LNCAP (cell line): ENCODE measurements at regions not wholly inside any gene's neighbourhood (a gene's known extent, or its start where the extent isn't known, plus 50 kb on each side); places are given as distances from the start of the nearest gene placed in this dataset.

ENCODE experiments used
- CTCF ChIP-seq: fragments of 450-650 bp; IDR thresholded peaks from 2 replicates; pipeline ENCODE4 v1.5.1; 2017; ENCODE audit warnings: mild to moderate bottlenecking

- no peak for TF ChIP-seq CTCF
These were observed 253.7 kb downstream of the KCTD12 start for GRCh38 chr13:76632401-76633044.

GRCh38 chr13:76630629-76631230, 255.5 kb downstream of the KCTD12 start:
- no peak for TF ChIP-seq CTCF

DNA sequence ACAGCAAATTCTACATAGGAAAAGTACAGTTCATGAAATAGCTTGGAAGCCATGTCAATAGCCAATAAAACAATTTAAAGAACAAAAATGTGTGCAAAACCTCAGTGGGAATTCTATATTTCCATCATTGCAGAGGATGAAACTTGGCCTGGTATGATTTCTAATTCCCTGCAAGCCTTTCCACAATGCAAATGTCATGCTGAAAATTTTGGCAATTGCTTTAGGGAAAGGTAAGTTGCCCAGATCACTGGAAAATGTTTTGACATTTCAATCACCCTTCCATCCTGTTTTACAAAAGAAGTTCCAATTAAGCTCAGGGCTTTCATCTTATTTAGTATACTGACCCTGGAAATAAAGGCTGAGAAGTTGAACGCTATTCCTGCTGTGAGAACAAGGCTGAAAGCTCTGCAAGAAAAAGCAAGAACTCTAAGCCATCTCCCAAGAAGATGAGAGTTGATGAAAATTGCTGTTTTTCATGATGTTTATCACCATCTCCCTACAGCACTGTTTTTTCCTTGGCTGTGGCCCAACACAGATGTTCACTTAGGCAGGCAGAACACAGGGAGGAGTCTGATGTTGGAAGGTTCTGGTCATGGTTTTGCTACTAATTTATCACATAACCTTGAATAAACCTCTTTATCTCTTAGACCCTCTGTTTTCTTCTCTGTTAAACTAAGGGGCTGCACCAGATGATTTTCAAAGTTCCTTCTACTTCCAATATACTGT, 263.7 kb downstream of the KCTD12 start:
- no peak for TF ChIP-seq CTCF

DNA sequence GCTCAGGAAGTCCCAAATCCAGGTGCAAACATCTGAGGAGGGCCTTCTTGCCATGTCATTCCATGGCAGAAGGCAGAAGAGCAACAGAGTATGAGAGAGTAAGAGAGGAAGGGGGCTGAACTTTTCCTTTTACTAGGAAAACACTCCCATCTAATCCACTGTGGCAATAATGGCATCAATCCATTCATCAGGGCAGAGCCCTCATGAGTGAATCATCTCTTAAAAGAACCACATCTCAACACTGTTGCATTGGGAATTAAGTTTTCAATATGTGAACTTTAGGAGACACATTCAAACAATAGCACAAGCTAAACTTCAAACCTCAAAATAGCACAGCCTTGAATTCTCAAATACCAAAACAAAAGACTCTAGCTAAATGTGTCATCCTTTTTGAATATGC, 264.5 kb downstream of the KCTD12 start:
- no peak for TF ChIP-seq CTCF

DNA sequence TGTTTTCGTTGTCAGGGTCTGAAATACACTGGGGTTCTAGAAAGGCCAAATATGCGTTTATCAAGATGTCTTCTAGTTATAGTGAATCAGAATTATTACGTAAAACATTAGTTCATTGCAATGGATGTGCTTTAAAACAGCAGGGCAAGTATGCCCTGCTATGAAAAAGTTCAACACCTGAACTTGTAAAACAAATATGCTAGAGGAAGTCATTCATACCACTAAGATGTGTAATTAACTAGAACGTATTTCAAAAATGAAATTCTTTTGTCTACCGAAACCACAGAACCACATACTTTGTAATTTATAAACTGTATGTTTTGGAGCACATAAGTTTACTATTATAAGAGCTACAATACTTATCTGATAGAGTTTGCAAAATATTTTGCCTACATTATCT, 266.2 kb downstream of the KCTD12 start:
- TF ChIP-seq CTCF: no peak

DNA sequence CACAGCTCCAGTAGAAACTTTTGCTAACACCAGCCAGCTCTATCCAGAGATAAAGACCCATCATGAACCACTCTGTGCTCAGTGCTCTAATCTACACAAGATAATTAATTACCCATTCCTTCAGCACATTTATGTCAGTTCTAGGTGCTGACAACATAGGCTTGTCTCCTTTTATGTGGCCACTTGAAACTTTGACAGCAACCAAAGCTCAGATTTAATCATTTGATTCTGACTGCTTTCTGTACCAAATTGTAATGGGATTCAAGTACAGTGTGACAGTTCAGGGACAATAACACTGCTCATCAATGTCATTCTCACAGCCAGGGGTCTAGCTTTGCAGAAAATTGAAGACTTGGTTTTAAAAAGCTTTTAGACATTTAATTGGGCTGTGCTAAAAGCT, 266.6 kb downstream of the KCTD12 start:
- no peak for TF ChIP-seq CTCF

DNA sequence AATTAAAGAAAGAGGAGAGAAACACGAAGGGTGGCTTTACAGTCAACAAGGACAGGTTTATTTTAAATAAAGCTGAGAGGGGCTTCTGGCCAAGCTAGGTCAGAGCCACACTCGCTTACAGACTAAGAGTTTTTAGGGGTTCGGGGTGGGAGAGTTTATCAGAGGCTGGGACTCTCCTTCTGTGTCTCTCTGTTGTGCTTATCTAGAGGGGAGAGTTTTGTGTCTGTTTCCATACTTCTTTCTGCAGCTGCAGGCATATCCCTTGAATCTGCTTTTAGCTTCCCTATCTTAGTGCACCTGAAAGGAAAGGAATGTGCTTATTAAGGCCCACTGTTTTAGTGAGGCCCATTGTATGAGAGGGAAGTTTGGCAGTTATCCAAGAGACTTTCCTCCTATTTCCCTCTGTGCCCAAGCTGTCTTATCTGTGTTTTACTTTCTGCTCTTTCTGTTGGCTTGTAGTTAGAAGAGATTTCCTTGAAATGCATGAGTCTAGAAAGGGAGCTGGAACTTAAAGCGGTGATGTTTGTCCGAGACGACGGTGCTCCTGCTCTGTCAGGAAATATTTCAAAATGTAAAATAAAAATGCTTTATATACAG, 275.3 kb downstream of the KCTD12 start:
- no peak for TF ChIP-seq CTCF
